Stimulated activated CD4-positive, alpha-beta T cell treated with anti-CD3 and anti-CD28 coated beads, Interleukin-1b, Interleukin-23, amount 100 ng/mL, for 24 hours (primary cell): ENCODE measurements at regions not wholly inside any gene's neighbourhood (a gene's known extent, or its start where the extent isn't known, plus 50 kb on each side); places are given as distances from the start of the nearest gene placed in this dataset.
"Not testable (repeated sequence)": the region's sequence is repeated elsewhere in the genome, so short reads cannot be mapped to it uniquely, and the experiment has no call there.

Source experiments
- DNase-seq, 4 experiments: peaks; one replicate each; pipeline ENCODE4 v3.0.0-alpha.2; 2020; ENCODE audit warnings: low read depth in 4 of 4, low spot score in 1 of 4

DNA sequence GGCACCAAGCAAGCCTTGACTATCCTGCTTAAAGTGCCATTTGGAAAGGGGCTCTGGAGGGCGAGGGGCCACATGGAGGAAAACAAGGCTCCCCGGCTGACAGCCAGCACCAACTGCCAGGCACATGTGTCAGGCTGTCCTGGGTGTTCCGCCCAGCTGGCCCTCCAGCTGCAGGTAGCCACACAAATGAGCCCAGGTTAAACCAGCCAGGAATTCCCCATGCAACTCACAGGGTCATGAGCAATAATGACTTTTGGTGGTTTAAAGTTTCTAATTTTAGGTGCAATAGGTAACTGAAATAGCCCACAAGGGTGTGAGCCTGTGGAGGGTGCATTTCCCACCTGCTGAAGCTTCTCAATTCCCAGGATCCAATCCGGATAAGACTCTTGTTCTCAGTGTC, 58.9 kb upstream of the EEF2KMT start:
- DNase-seq = not testable (repeated sequence)

DNA sequence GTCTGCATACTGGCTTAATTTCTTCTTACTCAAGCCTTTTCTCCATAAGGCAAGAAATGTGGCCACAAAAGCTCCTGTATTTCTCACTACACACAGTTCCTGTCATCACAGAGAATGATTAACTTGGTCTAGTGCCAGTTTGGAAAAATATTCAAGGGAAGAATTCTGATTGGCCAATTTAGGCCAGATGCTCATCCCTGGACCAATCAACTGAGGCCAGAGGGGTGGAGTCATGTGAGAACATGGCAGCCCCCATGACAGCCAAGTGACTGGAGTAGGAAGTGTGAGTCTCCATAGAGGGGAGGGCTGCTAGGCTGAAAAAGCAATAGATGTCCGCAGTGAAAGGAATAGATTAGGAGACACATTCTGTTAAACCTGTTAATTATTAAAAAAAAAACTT, 56.4 kb upstream of the EEF2KMT start:
- DNase-seq = not testable (repeated sequence)

DNA sequence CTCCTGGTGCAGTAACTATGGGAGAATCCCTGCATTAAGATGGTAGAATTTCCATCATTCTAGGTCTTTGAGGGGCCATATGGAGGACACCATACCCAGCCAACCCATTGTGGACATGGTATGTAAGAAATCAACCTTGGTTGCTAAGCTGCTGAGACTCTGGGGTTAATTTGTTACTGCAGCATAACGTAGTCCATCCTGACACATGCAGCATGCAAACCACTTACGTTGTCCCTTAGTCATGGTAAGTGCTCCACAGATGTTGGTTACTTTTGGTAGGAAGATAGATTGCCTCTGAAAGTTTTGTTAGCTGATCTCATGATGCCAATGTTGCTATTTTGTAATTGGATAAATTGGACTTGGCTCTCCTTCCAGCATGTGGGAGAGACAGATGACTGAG, 53.8 kb upstream of the EEF2KMT start:
- not testable (repeated sequence) for DNase-seq
